HCT116 (cell line): ENCODE measurements at regions not wholly inside any gene's neighbourhood (a gene's known extent, or its start where the extent isn't known, plus 50 kb on each side); places are given as distances from the start of the nearest gene placed in this dataset.

Source experiments
- ATAC-seq: fragments of 200-7000 bp; cut with Tn5 transposase; 2 replicates; pipeline ENCODE4 v1.9.1; 2020; ENCODE audit warnings: mild to moderate bottlenecking, moderate library complexity
- BruUV-seq: library from RNA; stranded (reverse); fragments of 400-500 nt; replicated peaks from 2 replicates; lab custom pipeline; 2021; lab: Mats Ljungman, UMichigan
- CTCF ChIA-PET: fragments of 300-600 bp; sonication (Branson Sonifier 250); formaldehyde crosslinking; loops from one replicate; lab custom pipeline; 2021; ENCODE audit warnings: antibody characterized with exemption; lab: Charles Lee
- POLR2A ChIA-PET: fragments of 300-600, 350-600 bp; sonication (Branson Sonifier 250); formaldehyde crosslinking; loops from one replicate; lab custom pipeline; 2021; ENCODE audit warnings: antibody characterized with exemption; lab: Charles Lee
- RAD21 ChIA-PET, 2 experiments: fragments of 300-600 bp; sonication (Branson Sonifier 250); formaldehyde crosslinking; loops; one replicate each; lab custom pipeline; 2023; ENCODE audit warnings: low total read pairs in 2 of 2; ENCODE audit not compliant: uncharacterized antibody in 2 of 2, unreplicated experiment in 2 of 2, low non-redundant PET in 1 of 2; lab: Charles Lee
- DNase-seq: peaks from one replicate; pipeline ENCODE4 v3.0.0-alpha.2; 2010; ENCODE audit warnings: low read depth, low spot score
- H2AFZ ChIP-seq: fragments of 200-600 bp; shearing (Covaris generic), sonication (generic); 2 replicates; pipeline ENCODE4 v1.6.1; 2017; ENCODE audit warnings: low read depth, mixed run types, mixed read lengths, antibody characterized with exemption, low read length; ENCODE audit not compliant: poor library complexity, severe bottlenecking
- H3K27ac ChIP-seq: 2 replicates; pipeline ENCODE4 v1.5.1; 2012; ENCODE audit warnings: low read depth, low read length
- H3K27me3 ChIP-seq: fragments of 200-600 bp; sonication (generic); 2 replicates; pipeline ENCODE4 v1.6.1; 2016; ENCODE audit warnings: mixed run types, low read length, mixed read lengths; ENCODE audit not compliant: insufficient read depth
- H3K36me3 ChIP-seq, 2 experiments: fragments of 200-500 bp in 1 of 2; fragments of 200-600 bp in 1 of 2; sonication (Bioruptor generic) in 1 of 2; sonication (generic) in 1 of 2; 2 replicates each; pipeline versions ENCODE4 v1.5.1 to v1.6.1; 2014 to 2016; ENCODE audit warnings: low read length in 2 of 2, inconsistent platforms in 1 of 2, mixed read lengths in 1 of 2, mixed run types in 1 of 2; ENCODE audit not compliant: insufficient read depth in 2 of 2, control insufficient read depth in 1 of 2
- H3K4me1 ChIP-seq, 2 experiments: fragments of 200-600 bp in 1 of 2; sonication (generic) in 1 of 2; 2 replicates each; pipeline versions ENCODE4 v1.5.1 to v1.6.1; 2012 to 2017; ENCODE audit warnings: low read length in 2 of 2, inconsistent platforms in 1 of 2, mild to moderate bottlenecking in 1 of 2, mixed read lengths in 1 of 2, mixed run types in 1 of 2, moderate library complexity in 1 of 2; ENCODE audit not compliant: insufficient read depth in 2 of 2, control insufficient read depth in 1 of 2
- H3K4me2 ChIP-seq: fragments of 200-600 bp; sonication (generic); 2 replicates; pipeline ENCODE4 v1.6.1; 2017; ENCODE audit warnings: mixed run types, low read length, mixed read lengths
- H3K4me3 ChIP-seq, 2 experiments: fragments of 200-600 bp in 1 of 2; sonication (generic) in 1 of 2; replicated peaks in 1 of 2; 2 replicates each; pipeline ENCODE4 v1.5.1; 2011 to 2016; ENCODE audit warnings: low read length in 2 of 2, control low read depth in 1 of 2, low read depth in 1 of 2, mild to moderate bottlenecking in 1 of 2, mixed read lengths in 1 of 2, mixed run types in 1 of 2
- H3K79me2 ChIP-seq: fragments of 200-600 bp; sonication (generic); 2 replicates; pipeline ENCODE4 v1.6.1; 2017; ENCODE audit warnings: mild to moderate bottlenecking, mixed run types, low read length, moderate library complexity, mixed read lengths; ENCODE audit not compliant: insufficient read depth
- H3K9ac ChIP-seq: fragments of 200-600 bp; sonication (generic); 2 replicates; pipeline ENCODE4 v1.6.1; 2016; ENCODE audit warnings: low read length, mixed read lengths
- H3K9me2 ChIP-seq: fragments of 200-600 bp; sonication (generic), shearing (Covaris generic); 2 replicates; pipeline ENCODE4 v1.6.1; 2017; ENCODE audit warnings: mixed run types, mild to moderate bottlenecking, moderate library complexity; ENCODE audit not compliant: insufficient read depth
- H3K9me3 ChIP-seq, 2 experiments: fragments of 200-500 bp in 1 of 2; fragments of 200-600 bp in 1 of 2; sonication (Bioruptor generic) in 1 of 2; sonication (generic) in 1 of 2; 2 replicates each; pipeline ENCODE4 v1.6.1; 2014 to 2017; ENCODE audit warnings: low read length in 2 of 2, mixed read lengths in 2 of 2, inconsistent platforms in 1 of 2, low read depth in 1 of 2, mild to moderate bottlenecking in 1 of 2, mixed run types in 1 of 2, moderate library complexity in 1 of 2; ENCODE audit not compliant: control insufficient read depth in 1 of 2, insufficient read depth in 1 of 2
- H4K20me1 ChIP-seq: fragments of 200-600 bp; sonication (generic), shearing (Covaris generic); 2 replicates; pipeline ENCODE4 v1.6.1; 2017; ENCODE audit warnings: mixed run types, mild to moderate bottlenecking, moderate library complexity; ENCODE audit not compliant: insufficient read depth
- ATF3 ChIP-seq: IDR thresholded peaks from 2 replicates; pipeline ENCODE4 v1.6.1; 2012
- CBX3 ChIP-seq: IDR thresholded peaks from 2 replicates; pipeline ENCODE4 v1.6.1; 2012; ENCODE audit warnings: low read depth
- CEBPB ChIP-seq: IDR thresholded peaks from 2 replicates; pipeline ENCODE4 v1.6.1; 2012; ENCODE audit warnings: low read depth
- EGR1 ChIP-seq: IDR thresholded peaks from 2 replicates; pipeline ENCODE4 v1.6.1; 2012; ENCODE audit warnings: low read depth
- ELF1 ChIP-seq: IDR thresholded peaks from 2 replicates; pipeline ENCODE4 v1.6.1; 2012; ENCODE audit warnings: low read depth, borderline replicate concordance
- EZH2 ChIP-seq: fragments of 200-600 bp; sonication (generic); IDR thresholded peaks from 2 replicates; pipeline ENCODE4 v1.6.1; 2017; ENCODE audit warnings: antibody characterized with exemption, mixed run types
- EZH2phosphoT487 ChIP-seq: fragments of 200-600 bp; IDR thresholded peaks from 2 replicates; pipeline ENCODE4 v1.6.1; 2018; ENCODE audit warnings: antibody characterized with exemption, borderline replicate concordance
- FOSL1 ChIP-seq: IDR thresholded peaks from 2 replicates; pipeline ENCODE4 v1.6.1; 2012; ENCODE audit warnings: low read depth
- POLR2A ChIP-seq: IDR thresholded peaks from 2 replicates; pipeline ENCODE4 v1.7.0; 2011; ENCODE audit warnings: borderline replicate concordance; ENCODE audit not compliant: insufficient read depth, insufficient read length; ENCODE audit errors: extremely low read depth
- RAD21 ChIP-seq: IDR thresholded peaks from 2 replicates; pipeline ENCODE4 v1.6.1; 2012; ENCODE audit warnings: low read depth, mild to moderate bottlenecking
- REST ChIP-seq: IDR thresholded peaks from 2 replicates; pipeline ENCODE4 v1.6.1; 2012; ENCODE audit warnings: low read depth
- SIN3A ChIP-seq: IDR thresholded peaks from 2 replicates; pipeline ENCODE4 v1.6.1; 2012; ENCODE audit warnings: low read depth
- SP1 ChIP-seq: IDR thresholded peaks from 2 replicates; pipeline ENCODE4 v1.6.1; 2012; ENCODE audit warnings: low read depth
- SRF ChIP-seq: IDR thresholded peaks from 2 replicates; pipeline ENCODE4 v1.6.1; 2012; ENCODE audit warnings: low read depth
- TCF7L2 ChIP-seq: IDR thresholded peaks from 2 replicates; pipeline ENCODE4 v1.7.0; 2011; ENCODE audit warnings: borderline replicate concordance, inconsistent platforms; ENCODE audit not compliant: insufficient read depth, insufficient read length; ENCODE audit errors: extremely low read depth
- YY1 ChIP-seq: IDR thresholded peaks from 2 replicates; pipeline ENCODE4 v1.6.1; 2011; ENCODE audit warnings: low read length, low read depth, moderate library complexity, mild to moderate bottlenecking; ENCODE audit not compliant: insufficient replicate concordance; ENCODE audit errors: extremely low read depth
- ZFX ChIP-seq: fragments of 450-650 bp; IDR thresholded peaks from 2 replicates; pipeline ENCODE4 v1.6.1; 2017
- ZNF274 ChIP-seq: fragments of 200-500 bp; sonication (Bioruptor generic); IDR thresholded peaks from 2 replicates; pipeline ENCODE4 v1.6.1; 2014; ENCODE audit warnings: mild to moderate bottlenecking, low read depth, low read length, inconsistent platforms
- intact Hi-C: fragments of 100-400 bp; cut with micrococcal nuclease; formaldehyde crosslinking; loops from 2 replicates; pipeline ENCODE4 v1.10.0; 2022

- TF ChIP-seq TCF7L2: no peak
- TF ChIP-seq ZFX: no peak
- no peak for TF ChIP-seq EZH2phosphoT487
- no peak for TF ChIP-seq SRF
- no peak for TF ChIP-seq POLR2A
- TF ChIP-seq ELF1: no peak
- TF ChIP-seq REST: no peak
- no peak for TF ChIP-seq SP1
- TF ChIP-seq EZH2: no peak
- TF ChIP-seq ZNF274: no peak
- TF ChIP-seq FOSL1: no peak
- TF ChIP-seq EGR1: no peak
These were observed 386.9 kb downstream of the ETS1 start (continued) for GRCh38 chr11:128200467-128200866.

DNA sequence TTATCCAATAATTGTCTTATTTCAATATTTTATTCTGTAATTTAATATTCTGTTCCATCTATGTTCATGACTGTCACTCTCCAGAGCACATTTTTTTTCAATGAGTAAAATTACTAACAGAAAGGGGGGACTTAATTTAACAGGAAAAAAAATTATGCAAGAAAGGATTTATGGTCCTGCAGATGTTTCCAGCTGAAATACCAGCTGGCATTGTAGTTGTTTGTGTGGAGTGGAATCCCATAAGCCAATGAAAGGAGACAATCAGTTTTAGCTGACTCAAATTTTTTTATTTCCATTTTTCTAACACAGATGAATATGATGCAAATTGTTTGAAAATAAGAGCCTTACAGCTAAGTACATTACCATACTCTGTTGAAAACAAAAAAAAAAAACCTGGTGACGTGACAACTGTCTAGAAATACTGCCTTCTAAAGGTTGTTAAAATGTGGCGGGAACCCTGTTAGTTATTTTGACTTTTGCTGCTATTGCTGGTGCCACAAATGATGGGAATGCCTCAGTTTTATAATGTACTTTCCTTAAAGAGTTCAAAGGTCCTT is 389.1 kb downstream of the ETS1 start:
- no peak overlapping the region for H3K4me3 ChIP-seq
- TF ChIP-seq TCF7L2 (no peak), REST (no peak), CBX3 (no peak), CEBPB (no peak), ZFX (no peak), EZH2 (no peak), YY1 (no peak), SIN3A (no peak), ATF3 (no peak), SRF (no peak), RAD21 (no peak)
- ATAC-seq (no peak), DNase-seq (no peak)
- no peaks in the 10 kb centered on the region for H3K27me3 ChIP-seq
- no peaks in the 10 kb centered on the region for H3K9me3 ChIP-seq
- H3K4me2 ChIP-seq: no peak overlapping the region
- POLR2A ChIA-PET: no interaction called here
- no peaks in the 10 kb centered on the region for H3K36me3 ChIP-seq
- no peak overlapping the region for H2AFZ ChIP-seq
- intact Hi-C loops: no loop called here
- no peak overlapping the region for H3K9ac ChIP-seq
- H3K27ac ChIP-seq: no peak overlapping the region
- RAD21 ChIA-PET: no interaction called here
- H3K4me1 ChIP-seq: no peaks in the 10 kb centered on the region
- H4K20me1 ChIP-seq: no peaks in the 10 kb centered on the region
- no peaks in the 10 kb centered on the region for H3K9me2 ChIP-seq
- CTCF ChIA-PET: no interaction called here
- BruUV-seq: no TSS peak
- no peaks in the 10 kb centered on the region for H3K79me2 ChIP-seq
